CD4-positive, alpha-beta memory T cell (primary cell): ENCODE measurements at regions not wholly inside any gene's neighbourhood (a gene's known extent, or its start where the extent isn't known, plus 50 kb on each side); places are given as distances from the start of the nearest gene placed in this dataset.
A peak's percentile ranks its signal among the peaks of the same experiment; 100 is the strongest.

Source experiments
- CTCF ChIA-PET: fragments of 350-600 bp; sonication (Branson Sonifier 250); formaldehyde crosslinking; loops from one replicate; lab custom pipeline; 2021; ENCODE audit warnings: inconsistent platforms; ENCODE audit not compliant: partially characterized antibody; lab: Charles Lee
- POLR2A ChIA-PET: fragments of 350-600 bp; sonication (Branson Sonifier 250); formaldehyde crosslinking; loops from one replicate; lab custom pipeline; 2021; ENCODE audit not compliant: partially characterized antibody; lab: Charles Lee
- DNase-seq, 5 donors: peaks; one replicate each; pipeline versions ENCODE4 v3.0.0 to v3.0.0-alpha.2; 2020 to 2022; ENCODE audit warnings: mixed read lengths in 1 of 5
- H3K27ac ChIP-seq: one replicate; pipeline ENCODE4 v1.7.0; 2013; ENCODE audit warnings: low read depth, low read length
- H3K27me3 ChIP-seq: 2 replicates; pipeline ENCODE4 v1.7.0; 2013; ENCODE audit warnings: mild to moderate bottlenecking, low read length, moderate library complexity; ENCODE audit not compliant: insufficient read depth
- H3K36me3 ChIP-seq: 2 replicates; pipeline ENCODE4 v1.7.0; 2013; ENCODE audit warnings: mild to moderate bottlenecking, low read length, moderate library complexity; ENCODE audit not compliant: insufficient read depth
- H3K4me1 ChIP-seq: 2 replicates; pipeline ENCODE4 v1.7.0; 2013; ENCODE audit warnings: mild to moderate bottlenecking, low read length, moderate library complexity; ENCODE audit not compliant: insufficient read depth
- H3K4me3 ChIP-seq, 2 donors: one replicate each; pipeline ENCODE4 v1.7.0; 2013; ENCODE audit warnings: low read length in 2 of 2, mild to moderate bottlenecking in 1 of 2
- H3K9me3 ChIP-seq, 2 donors: one replicate each; pipeline ENCODE4 v1.7.0; 2013; ENCODE audit warnings: low read length in 2 of 2, control low read depth in 1 of 2; ENCODE audit not compliant: control insufficient read depth in 1 of 2
- H3K27ac Mint-ChIP-seq, 7 donors: one replicate each; pipeline ENCODE4 v1.8.0; 2020 to 2021; ENCODE audit warnings: mixed read lengths in 7 of 7, mild to moderate bottlenecking in 6 of 7, inconsistent platforms in 3 of 7, moderate library complexity in 3 of 7
- H3K27me3 Mint-ChIP-seq, 2 donors: one replicate each; pipeline ENCODE4 v1.8.0; 2020 to 2021; ENCODE audit warnings: mixed read lengths in 2 of 2
- H3K36me3 Mint-ChIP-seq, 2 donors: one replicate each; pipeline ENCODE4 v1.8.0; 2020 to 2021; ENCODE audit warnings: mixed read lengths in 2 of 2, inconsistent platforms in 1 of 2, mild to moderate bottlenecking in 1 of 2
- H3K4me1 Mint-ChIP-seq, 4 donors: one replicate each; pipeline ENCODE4 v1.8.0; 2020 to 2021; ENCODE audit warnings: mixed read lengths in 4 of 4, mild to moderate bottlenecking in 1 of 4
- H3K4me3 Mint-ChIP-seq, 8 donors: one replicate each; pipeline ENCODE4 v1.8.0; 2020 to 2021; ENCODE audit warnings: mixed read lengths in 8 of 8, mild to moderate bottlenecking in 7 of 8, moderate library complexity in 6 of 8, inconsistent platforms in 3 of 8
- H3K9me3 Mint-ChIP-seq, 8 donors: one replicate each; pipeline ENCODE4 v1.8.0; 2020 to 2021; ENCODE audit warnings: mixed read lengths in 8 of 8, mild to moderate bottlenecking in 5 of 8, inconsistent platforms in 3 of 8, moderate library complexity in 1 of 8
- intact Hi-C: fragments of 100-400 bp; cut with micrococcal nuclease; formaldehyde crosslinking; loops from one replicate; pipeline ENCODE4 v1.15.1; 2023

GRCh38 chr12:105738051-105738450, 400.7 kb downstream of the NUAK1 start:
- H3K27ac Mint-ChIP-seq, result peak overlapping the region in 1 of 7 donors; percentile 37
- Histone ChIP-seq H3K27ac (no peak overlapping the region), H3K9me3 (no peaks in the 10 kb centered on the region), H3K4me1 (no peaks in the 10 kb centered on the region), H3K36me3 (no peaks in the 10 kb centered on the region), H3K4me3 (no peak overlapping the region), H3K27me3 (no peaks in the 10 kb centered on the region)
- ChIA-PET CTCF (no interaction called here), POLR2A (no interaction called here)
- no peaks in the 10 kb centered on the region for H3K36me3 Mint-ChIP-seq
- intact Hi-C loops, result no loop called here
- DNase-seq, result no peak
- H3K27me3 Mint-ChIP-seq, result peaks cover 2 to 3% of the 10 kb centered on the region in 2 donors
- no peak overlapping the region for H3K4me3 Mint-ChIP-seq
- no peaks in the 10 kb centered on the region for H3K4me1 Mint-ChIP-seq
- H3K9me3 Mint-ChIP-seq, result peaks cover 0 to 2% (median 0%) of the 10 kb centered on the region in 8 donors

GRCh38 chr12:105740369-105740768, 398.4 kb downstream of the NUAK1 start:
- CTCF ChIA-PET, result no interaction called here
- H3K9me3 Mint-ChIP-seq, result no peaks in the 10 kb centered on the region
- Histone ChIP-seq H3K27me3 (no peaks in the 10 kb centered on the region), H3K4me3 (no peak overlapping the region), H3K27ac (no peak overlapping the region), H3K36me3 (no peaks in the 10 kb centered on the region), H3K4me1 (no peaks in the 10 kb centered on the region), H3K9me3 (no peaks in the 10 kb centered on the region)
- no peaks in the 10 kb centered on the region for H3K36me3 Mint-ChIP-seq
- intact Hi-C loops, result no loop called here
- peaks cover 2 to 3% of the 10 kb centered on the region in 2 donors for H3K27me3 Mint-ChIP-seq
- no peaks in the 10 kb centered on the region for H3K4me1 Mint-ChIP-seq
- H3K27ac Mint-ChIP-seq, result no peak overlapping the region
- no peak overlapping the region for H3K4me3 Mint-ChIP-seq
- POLR2A ChIA-PET, result no interaction called here
- no peak for DNase-seq

GRCh38 chr12:105740970-105741725, 397.6 kb downstream of the NUAK1 start:
- Mint-ChIP-seq H3K4me3 (no peak overlapping the region), H3K4me1 (no peaks in the 10 kb centered on the region), H3K27ac (no peak overlapping the region), H3K27me3 (peaks cover 2% of the 10 kb centered on the region in 2 donors), H3K36me3 (no peaks in the 10 kb centered on the region), H3K9me3 (no peaks in the 10 kb centered on the region)
- no peaks in the 10 kb centered on the region for H3K9me3 ChIP-seq
- no peaks in the 10 kb centered on the region for H3K36me3 ChIP-seq
- POLR2A ChIA-PET, result no interaction called here
- no peaks in the 10 kb centered on the region for H3K4me1 ChIP-seq
- no peak overlapping the region for H3K27ac ChIP-seq
- no peaks in the 10 kb centered on the region for H3K27me3 ChIP-seq
- H3K4me3 ChIP-seq, result no peak overlapping the region
- no peak for DNase-seq
- intact Hi-C loops, result no loop called here
- CTCF ChIA-PET, result no interaction called here

GRCh38 chr12:105741786-105742566, 396.8 kb downstream of the NUAK1 start:
- ChIA-PET POLR2A (no interaction called here), CTCF (no interaction called here)
- Mint-ChIP-seq H3K4me1 (no peaks in the 10 kb centered on the region), H3K27me3 (peaks cover 2% of the 10 kb centered on the region in 2 donors), H3K4me3 (no peak overlapping the region), H3K36me3 (no peaks in the 10 kb centered on the region), H3K9me3 (no peaks in the 10 kb centered on the region), H3K27ac (no peak overlapping the region)
- Histone ChIP-seq H3K27me3 (no peaks in the 10 kb centered on the region), H3K4me3 (no peak overlapping the region), H3K36me3 (no peaks in the 10 kb centered on the region), H3K4me1 (no peaks in the 10 kb centered on the region), H3K27ac (no peak overlapping the region), H3K9me3 (no peaks in the 10 kb centered on the region)
- intact Hi-C loops, result no loop called here
- no peak for DNase-seq

- peaks cover 2% of the 10 kb centered on the region in 2 donors for H3K27me3 Mint-ChIP-seq
- DNase-seq, result no peak
- ChIA-PET POLR2A (no interaction called here), CTCF (no interaction called here)
- no peaks in the 10 kb centered on the region for H3K9me3 Mint-ChIP-seq
- Histone ChIP-seq H3K4me3 (no peak overlapping the region), H3K9me3 (no peaks in the 10 kb centered on the region), H3K27ac (no peak overlapping the region), H3K4me1 (no peaks in the 10 kb centered on the region), H3K36me3 (no peaks in the 10 kb centered on the region), H3K27me3 (no peaks in the 10 kb centered on the region)
- H3K36me3 Mint-ChIP-seq, result no peaks in the 10 kb centered on the region
- H3K4me3 Mint-ChIP-seq, result no peak overlapping the region
- no peak overlapping the region for H3K27ac Mint-ChIP-seq
- intact Hi-C loops, result no loop called here
- H3K4me1 Mint-ChIP-seq, result no peaks in the 10 kb centered on the region
Measured at GRCh38 chr12:105742567-105742874, 396.2 kb downstream of the NUAK1 start.

- no peak overlapping the region for H3K27ac ChIP-seq
- ChIA-PET CTCF (no interaction called here), POLR2A (no interaction called here)
- no peaks in the 10 kb centered on the region for H3K27me3 ChIP-seq
- H3K9me3 ChIP-seq, result no peaks in the 10 kb centered on the region
- Mint-ChIP-seq H3K27ac (no peak overlapping the region), H3K36me3 (no peaks in the 10 kb centered on the region), H3K9me3 (no peaks in the 10 kb centered on the region), H3K4me3 (no peak overlapping the region), H3K27me3 (peaks cover 0 to 2% of the 10 kb centered on the region in 2 donors), H3K4me1 (no peaks in the 10 kb centered on the region)
- intact Hi-C loops, result no loop called here
- H3K4me3 ChIP-seq, result no peak overlapping the region
- H3K4me1 ChIP-seq, result no peaks in the 10 kb centered on the region
- DNase-seq, result no peak
- H3K36me3 ChIP-seq, result no peaks in the 10 kb centered on the region
Measured at GRCh38 chr12:105744371-105745058, 394.2 kb downstream of the NUAK1 start.

- Histone ChIP-seq H3K27me3 (no peaks in the 10 kb centered on the region), H3K4me3 (no peak overlapping the region), H3K9me3 (no peaks in the 10 kb centered on the region), H3K36me3 (no peaks in the 10 kb centered on the region), H3K4me1 (no peaks in the 10 kb centered on the region), H3K27ac (no peak overlapping the region)
- no peaks in the 10 kb centered on the region for H3K4me1 Mint-ChIP-seq
- no peak overlapping the region for H3K27ac Mint-ChIP-seq
- no peak overlapping the region for H3K4me3 Mint-ChIP-seq
- no peak for DNase-seq
- peaks cover 0 to 2% of the 10 kb centered on the region in 2 donors for H3K27me3 Mint-ChIP-seq
- no peaks in the 10 kb centered on the region for H3K9me3 Mint-ChIP-seq
- ChIA-PET POLR2A (no interaction called here), CTCF (no interaction called here)
- H3K36me3 Mint-ChIP-seq, result no peaks in the 10 kb centered on the region
- intact Hi-C loops, result no loop called here
Measured at GRCh38 chr12:105745811-105746210, 392.9 kb downstream of the NUAK1 start.
